MM.1S (cell line): ENCODE measurements at regions not wholly inside any gene's neighbourhood (a gene's known extent, or its start where the extent isn't known, plus 50 kb on each side); places are given as distances from the start of the nearest gene placed in this dataset.

ENCODE experiments used
- EZH2 ChIP-seq: fragments of 300-600 bp; sonication (generic); optimal IDR thresholded peaks from 2 replicates; pipeline ENCODE3; 2017; ENCODE audit warnings: low read depth, mild to moderate bottlenecking, antibody characterized with exemption, low read length, mixed read lengths
- EZH2phosphoT487 ChIP-seq: fragments of 300-600 bp; sonication (generic); IDR thresholded peaks from 2 replicates; pipeline ENCODE4 v1.6.1; 2018; ENCODE audit warnings: antibody characterized with exemption, low read length
- TF ChIP-seq, protein P1 (sequence below): fragments of 300-600 bp; sonication (generic); IDR thresholded peaks from 2 replicates; pipeline ENCODE4 v1.5.1; 2016; ENCODE audit warnings: antibody characterized with exemption, low read length, mixed read lengths

GRCh38 chr20:39535301-39535700 lies 573.2 kb downstream of the DHX35 start:
- TF ChIP-seq EZH2 = no peak
- TF ChIP-seq, protein P1, sequence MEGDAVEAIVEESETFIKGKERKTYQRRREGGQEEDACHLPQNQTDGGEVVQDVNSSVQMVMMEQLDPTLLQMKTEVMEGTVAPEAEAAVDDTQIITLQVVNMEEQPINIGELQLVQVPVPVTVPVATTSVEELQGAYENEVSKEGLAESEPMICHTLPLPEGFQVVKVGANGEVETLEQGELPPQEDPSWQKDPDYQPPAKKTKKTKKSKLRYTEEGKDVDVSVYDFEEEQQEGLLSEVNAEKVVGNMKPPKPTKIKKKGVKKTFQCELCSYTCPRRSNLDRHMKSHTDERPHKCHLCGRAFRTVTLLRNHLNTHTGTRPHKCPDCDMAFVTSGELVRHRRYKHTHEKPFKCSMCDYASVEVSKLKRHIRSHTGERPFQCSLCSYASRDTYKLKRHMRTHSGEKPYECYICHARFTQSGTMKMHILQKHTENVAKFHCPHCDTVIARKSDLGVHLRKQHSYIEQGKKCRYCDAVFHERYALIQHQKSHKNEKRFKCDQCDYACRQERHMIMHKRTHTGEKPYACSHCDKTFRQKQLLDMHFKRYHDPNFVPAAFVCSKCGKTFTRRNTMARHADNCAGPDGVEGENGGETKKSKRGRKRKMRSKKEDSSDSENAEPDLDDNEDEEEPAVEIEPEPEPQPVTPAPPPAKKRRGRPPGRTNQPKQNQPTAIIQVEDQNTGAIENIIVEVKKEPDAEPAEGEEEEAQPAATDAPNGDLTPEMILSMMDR = no peak
- no peak for TF ChIP-seq EZH2phosphoT487
